ELF-1 (cell line): ENCODE measurements at regions not wholly inside any gene's neighbourhood (a gene's known extent, or its start where the extent isn't known, plus 50 kb on each side); places are given as distances from the start of the nearest gene placed in this dataset.
"Not testable (repeated sequence)": the region's sequence is repeated elsewhere in the genome, so short reads cannot be mapped to it uniquely, and the experiment has no call there.

ENCODE experiments used
- DNase-seq: peaks from one replicate; pipeline ENCODE4 v3.0.0-alpha.2; 2016; ENCODE audit warnings: low read depth, low spot score

DNA sequence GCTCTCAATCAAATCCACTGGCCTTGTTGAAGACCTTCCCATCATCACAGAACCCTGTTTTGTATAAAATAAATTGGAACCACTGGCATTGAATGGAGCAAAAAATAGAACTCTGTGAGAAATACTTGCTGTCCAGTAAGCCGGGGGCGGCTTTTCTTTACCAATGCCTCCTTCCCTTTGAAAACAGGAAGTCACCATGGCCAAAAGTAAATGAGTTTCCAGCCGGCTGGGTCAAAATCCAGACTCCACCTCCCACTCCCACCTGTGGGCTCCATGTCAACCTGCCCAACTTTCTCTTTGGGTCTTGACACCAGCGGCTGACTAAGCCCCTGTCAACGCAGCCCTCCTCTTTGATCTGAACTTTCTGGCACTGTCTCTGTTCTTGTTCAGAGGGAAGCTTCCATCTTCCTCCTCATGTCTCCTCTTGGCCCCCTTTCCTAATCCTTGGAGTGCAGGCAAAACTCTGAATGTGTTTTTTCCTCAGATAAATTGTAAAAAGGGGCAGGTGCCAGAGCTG is 95.2 kb downstream of the TFAP2C start:
- DNase-seq, result no peak

DNA sequence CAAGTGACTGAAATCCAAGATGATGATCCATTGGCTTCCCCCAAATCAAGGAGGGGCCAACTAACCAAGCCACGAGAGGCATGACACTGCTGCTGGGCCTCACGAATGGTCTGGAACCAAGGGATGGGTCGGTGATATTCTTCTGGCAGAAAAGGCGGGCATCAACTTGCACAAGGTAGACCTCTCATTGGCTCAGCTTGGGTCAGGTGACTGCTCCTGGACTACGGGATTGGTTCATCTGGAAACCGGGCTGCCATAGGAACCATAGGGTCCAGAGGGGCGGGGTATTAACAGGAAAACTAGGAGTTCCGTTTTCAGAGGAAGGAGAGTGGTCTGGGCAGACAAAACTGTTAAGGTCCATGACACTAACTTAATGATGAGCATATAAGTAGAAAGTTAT is 100.9 kb downstream of the TFAP2C start:
- no peak for DNase-seq

- DNase-seq, result peak; percentile 41
These were observed 101.9 kb downstream of the TFAP2C start for GRCh38 chr20:56730996-56731395.

GRCh38 chr20:56731476-56731875 is 102.4 kb downstream of the TFAP2C start:
- no peak for DNase-seq

- DNase-seq, result peak; percentile 72
These were observed 104.9 kb downstream of the TFAP2C start for GRCh38 chr20:56733967-56734366.

- peak; percentile 49 for DNase-seq
These were observed 106.1 kb downstream of the TFAP2C start for GRCh38 chr20:56735084-56735642.

GRCh38 chr20:56736285-56736857 is 107.3 kb downstream of the TFAP2C start:
- DNase-seq, result peak; percentile 91

DNA sequence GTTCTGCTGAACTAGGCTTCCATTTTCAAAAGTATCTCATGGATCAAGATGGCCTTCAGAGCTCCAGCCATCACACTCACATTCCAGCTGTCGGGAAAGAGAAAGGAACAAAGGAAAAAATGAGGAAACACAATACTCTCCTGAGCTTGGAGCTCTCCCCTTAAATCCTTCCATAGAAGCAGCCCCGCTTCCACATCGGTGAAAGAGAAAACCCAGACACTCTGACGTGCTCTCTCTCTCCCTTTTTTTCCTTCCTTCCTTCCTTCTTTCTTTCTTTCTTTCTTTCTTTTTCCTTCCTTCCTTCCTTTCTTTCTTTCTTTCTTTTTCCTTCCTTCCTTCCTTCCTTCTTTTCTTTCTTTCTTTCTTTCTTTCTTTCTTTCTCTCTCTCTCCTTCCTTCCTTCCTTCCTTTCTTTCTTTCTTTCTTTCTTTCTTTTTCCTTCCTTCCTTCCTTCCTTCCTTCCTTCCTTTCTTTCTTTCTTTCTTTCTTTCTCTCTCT is 115.3 kb downstream of the TFAP2C start:
- DNase-seq, result not testable (repeated sequence)

- DNase-seq, result peak; percentile 88
These were observed 119.6 kb downstream of the TFAP2C start for GRCh38 chr20:56748476-56749377.

DNA sequence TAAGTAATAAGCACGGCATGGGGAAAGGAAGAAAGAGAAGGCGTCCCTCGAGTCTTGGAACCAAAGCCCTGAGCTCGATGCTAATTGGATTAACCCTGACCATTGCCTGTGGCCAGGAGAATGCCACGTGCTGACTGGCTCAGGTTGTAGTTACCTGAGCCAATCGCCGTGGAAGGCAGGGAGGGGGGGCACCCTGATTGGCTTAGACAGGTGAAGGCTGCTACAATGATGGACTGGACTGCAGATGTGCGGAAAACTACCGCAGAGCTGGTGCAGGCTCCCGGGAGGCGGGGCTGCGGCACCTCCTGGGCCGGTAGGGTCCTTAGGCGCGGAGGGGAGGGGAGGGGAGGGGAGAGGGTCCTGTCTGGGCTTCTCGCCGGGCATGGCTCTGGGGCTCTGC is 121.3 kb downstream of the TFAP2C start:
- DNase-seq, result peak; percentile 91

- DNase-seq, result no peak
These were observed 123.2 kb downstream of the TFAP2C start for GRCh38 chr20:56752274-56752673.

DNA sequence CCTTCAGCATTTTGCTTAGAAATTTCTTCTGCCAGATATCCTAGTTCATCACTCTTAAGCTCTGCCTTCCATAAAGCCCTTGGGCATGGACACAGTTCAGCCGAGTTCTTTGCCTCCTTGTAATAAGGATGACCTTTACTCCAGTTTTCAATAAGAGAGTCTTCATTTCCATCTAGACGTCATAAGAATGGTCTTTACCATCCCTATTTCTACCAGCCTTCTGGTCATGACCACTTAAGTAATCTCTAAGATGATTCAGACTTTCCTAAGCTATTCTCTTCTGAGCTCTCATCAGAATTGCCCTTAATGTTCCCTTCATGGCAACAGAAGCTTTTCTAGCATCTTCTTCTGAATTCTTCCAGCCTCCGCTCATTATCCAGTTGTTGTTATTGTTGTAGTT is 126.1 kb downstream of the TFAP2C start:
- DNase-seq, result no peak

DNA sequence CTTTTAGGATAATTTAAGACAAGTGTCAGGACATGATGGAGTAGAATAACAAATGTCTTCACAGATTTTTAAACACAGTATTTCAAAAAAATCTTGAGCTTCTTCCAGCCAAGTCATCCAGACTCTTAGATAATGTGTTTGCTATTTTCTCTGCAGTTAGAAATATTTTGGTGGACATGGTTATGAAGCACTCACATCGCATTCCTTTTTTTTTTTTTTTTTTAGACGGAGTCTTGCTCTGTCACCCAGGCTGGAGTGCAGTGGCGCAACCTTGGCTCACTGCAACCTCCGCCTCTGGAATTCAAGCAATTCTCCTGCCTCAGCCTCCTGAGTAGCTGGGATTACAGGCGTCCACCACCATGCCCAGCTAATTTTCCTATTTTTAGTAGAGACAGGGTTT is 127.6 kb downstream of the TFAP2C start:
- not testable (repeated sequence) for DNase-seq

- no peak for DNase-seq
These were observed 129.6 kb downstream of the TFAP2C start for GRCh38 chr20:56758706-56759105.

DNA sequence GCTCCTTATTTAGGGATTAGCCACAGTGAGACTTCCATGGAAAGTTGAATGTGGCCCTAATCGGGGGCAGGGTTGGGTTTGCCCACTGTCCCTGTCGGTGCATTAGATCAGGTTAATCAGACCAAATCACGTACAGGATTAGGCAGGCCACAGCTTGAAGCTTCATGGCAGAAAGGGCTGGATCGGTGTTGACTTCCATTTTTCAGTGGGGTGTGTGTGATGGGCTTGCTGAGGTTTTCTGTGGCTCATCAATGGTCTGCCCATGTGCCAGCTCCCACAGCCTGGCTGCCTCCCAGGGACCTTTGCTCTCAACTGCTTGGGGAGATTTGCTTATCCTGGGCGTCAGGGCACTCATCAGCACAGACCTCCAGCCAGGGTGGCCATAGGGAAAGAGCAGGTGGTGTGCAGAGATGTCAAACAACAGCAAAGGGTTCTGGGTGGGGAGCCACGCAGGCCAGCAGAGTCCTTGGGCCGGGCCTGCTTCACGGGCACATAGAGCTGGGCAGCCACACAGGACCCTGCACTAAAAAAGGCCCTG is 130.7 kb downstream of the TFAP2C start:
- no peak for DNase-seq

DNA sequence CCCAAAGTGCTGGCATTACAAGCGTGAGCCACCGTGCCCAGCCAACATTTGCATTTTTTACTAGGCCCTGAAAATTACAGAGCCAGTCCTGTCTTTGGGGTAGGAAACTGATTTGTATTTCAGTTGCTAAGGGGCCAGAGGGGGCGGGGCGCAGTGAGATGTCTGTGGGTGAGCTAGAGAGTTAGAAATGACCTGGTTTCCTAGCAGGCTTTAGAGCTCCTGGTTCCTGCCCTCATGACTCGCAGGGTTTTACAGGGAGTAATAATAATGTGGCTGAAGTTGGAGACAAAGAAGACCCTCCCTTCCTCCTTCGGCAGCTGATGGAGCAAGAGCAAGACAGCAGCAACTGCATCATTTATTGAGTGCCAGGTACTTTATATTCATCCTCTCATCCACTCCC is 131.5 kb downstream of the TFAP2C start:
- DNase-seq, result no peak

GRCh38 chr20:56761393-56761792 is 132.3 kb downstream of the TFAP2C start:
- DNase-seq, result no peak

DNA sequence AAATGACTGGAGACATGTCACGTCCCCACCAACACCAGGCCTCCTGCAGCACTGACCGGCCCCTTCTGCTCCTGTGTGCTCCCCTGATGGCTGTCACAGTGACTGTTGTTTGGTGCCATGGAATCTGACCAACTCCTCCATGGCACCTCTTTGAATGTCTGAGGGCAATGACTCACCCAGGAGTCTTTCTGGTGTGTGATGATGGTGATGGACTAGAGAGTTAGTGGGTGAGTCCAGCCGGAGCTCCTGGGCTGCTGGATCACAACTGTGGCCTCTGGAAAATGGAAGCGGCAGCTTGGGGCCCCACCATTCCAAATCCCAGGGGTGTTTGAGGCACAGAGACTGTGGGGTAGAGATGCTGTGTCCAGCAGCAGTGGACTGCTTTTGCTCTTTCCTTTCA is 133.3 kb downstream of the TFAP2C start:
- no peak for DNase-seq

- no peak for DNase-seq
These were observed 133.7 kb downstream of the TFAP2C start for GRCh38 chr20:56762829-56763228.

GRCh38 chr20:56764671-56765070 is 135.6 kb downstream of the TFAP2C start:
- peak; percentile 33 for DNase-seq

DNA sequence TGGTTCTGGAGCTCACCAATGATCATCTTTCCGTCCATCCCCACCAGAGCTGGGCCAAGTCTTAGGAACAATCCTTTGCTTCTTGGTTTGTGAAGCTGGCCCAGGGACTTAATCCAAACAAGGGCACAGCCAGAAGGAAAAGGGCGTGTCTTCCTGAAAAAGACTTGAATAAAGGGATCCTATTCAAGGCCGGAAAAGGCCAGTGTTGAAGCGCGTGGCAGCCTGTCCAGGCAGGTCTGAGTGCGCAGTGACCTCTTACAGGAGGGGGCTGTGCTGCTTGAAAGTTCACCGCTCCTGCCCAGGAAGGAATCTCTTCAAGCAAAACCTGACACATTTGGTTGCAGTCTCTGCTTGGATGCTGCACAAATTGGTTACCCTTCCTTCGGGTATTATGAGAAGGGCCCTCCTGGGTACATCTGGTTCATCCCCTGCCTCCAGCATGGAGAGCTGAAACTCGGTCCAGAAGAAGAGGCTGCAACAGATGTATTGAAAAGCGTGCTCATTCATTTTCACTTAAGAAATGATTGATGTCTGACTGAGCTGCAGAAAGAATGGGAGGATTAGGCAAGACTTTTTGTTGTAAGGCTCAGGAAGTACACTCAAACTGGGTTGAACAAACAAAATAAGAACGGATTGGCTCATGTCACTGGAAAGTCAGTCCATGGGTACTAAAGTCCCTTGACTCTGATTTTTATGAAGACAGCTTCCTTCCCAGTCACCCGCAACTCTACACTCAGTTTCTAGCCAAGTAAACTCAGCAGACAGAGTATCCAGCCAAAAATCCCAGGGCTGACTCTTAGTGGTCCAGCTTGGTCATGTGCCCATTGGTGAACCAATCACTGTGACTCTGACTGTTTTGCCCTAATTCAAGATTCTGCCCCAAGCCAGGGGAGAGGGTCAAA is 136.3 kb downstream of the TFAP2C start:
- DNase-seq, result peak; percentile 32
